ENCODE measurements at regions not wholly inside any gene's neighbourhood (a gene's known extent, or its start where the extent isn't known, plus 50 kb on each side); places are given as distances from the start of the nearest gene placed in this dataset.

DNA sequence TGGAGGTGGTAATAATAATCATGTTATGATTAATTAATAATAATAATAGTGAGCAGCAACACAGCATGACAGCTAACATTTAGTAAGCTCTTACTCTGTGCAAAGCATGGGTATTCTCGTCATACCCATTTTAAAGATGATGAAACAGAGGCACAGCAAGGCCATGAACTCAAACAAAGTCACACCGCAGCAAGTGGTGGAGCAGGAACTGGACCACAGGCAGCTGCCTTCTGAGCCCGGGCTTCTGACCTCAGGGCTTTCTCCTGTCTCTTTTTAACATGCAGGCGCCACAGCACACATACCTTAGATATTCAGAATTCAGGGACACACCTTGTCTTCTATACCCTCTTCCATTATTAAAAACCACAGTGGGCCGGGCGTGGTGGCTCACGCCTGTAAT is 50.7 kb upstream of the SPATA12 start:
- DNase-seq (ENCODE audit: low spot score): no peak

DNA sequence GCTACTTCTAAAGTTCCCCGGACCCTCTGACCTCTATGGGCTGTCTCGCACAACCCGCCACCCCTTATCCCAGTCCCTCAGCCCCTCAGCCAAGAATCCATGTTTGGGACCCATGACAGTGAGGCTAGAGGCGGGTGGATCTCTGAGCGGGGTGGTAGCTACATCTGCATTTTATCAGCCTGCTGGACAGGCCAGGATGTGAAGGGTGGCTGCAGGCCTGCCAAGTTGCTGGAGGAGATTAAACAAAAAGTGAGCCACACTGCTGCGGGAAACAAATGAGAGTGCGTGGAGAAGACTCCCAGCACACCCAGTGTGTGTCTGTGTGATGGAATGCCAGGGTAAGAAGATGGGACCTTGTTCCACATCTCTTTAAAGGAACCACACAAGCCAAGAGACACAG is 51.1 kb upstream of the SPATA12 start:
- DNase-seq (ENCODE audit: low spot score): no peak

DNA sequence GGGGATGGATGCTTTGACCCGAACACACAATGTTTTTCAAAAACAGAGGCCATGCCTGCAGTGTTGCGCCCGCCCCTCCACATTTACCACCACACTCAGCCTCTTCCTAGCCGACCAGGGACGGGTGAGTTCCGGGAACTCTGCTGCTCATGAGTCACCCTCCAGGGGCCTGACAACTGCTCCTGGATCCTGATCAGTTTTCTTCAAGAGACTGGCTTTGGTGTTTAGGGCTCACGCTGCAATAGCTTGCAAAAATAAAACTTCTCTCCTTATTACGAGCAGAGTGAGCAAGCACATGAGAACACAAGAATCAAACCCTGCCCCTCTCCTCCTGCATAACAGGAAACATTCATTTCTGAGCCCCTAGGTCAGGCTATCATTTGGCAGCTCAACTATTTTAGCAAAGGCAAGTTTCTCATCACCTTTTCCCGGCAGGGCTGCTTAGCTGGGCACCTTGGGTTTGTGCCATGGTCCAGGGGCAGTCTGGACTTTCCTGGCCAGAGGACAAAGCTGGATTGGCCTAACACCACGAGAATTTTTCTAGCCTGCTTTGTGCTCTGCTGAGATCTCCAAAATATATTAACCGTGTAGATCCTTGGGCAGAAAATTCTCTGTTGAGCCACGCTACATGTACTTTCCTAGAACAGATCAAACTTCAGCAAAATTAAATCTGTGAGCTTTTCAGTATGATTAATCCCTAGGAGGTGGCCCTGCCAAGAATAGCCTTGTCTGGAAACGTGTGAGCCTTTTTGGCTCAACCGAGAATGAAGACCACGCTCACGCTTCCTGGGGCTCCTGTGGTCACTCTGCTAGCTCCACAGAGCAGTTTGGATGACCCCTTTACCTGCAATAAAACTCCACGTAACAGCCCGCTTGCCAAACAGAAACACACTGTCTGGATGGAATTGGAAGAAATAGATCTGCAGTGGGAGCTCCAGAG is 52.7 kb upstream of the SPATA12 start:
- DNase-seq (ENCODE audit: low spot score): no peak

DNA sequence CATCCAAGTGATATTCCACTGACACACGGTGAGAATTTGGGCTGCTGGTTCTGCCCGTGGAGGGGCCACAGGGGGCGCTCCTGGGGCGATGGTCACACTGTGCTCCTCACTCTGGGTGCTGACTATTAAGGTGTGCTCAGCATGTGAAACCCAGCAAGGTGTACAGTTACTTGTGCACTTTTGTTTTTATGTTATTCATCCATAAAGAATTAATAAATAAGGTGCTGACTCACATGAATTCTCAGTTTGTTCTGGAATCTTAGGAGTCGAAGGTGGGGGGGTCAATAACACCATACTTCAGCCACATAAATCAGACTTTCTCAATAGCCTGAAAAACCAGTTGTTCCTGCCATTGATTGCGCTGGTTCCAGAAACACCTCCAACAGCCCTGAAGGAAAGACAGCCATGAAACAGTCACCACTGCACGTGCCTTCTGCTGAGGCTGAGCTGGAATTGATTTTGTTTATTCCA is 53.5 kb upstream of the SPATA12 start:
- no peak for DNase-seq (ENCODE audit: low spot score)

DNA sequence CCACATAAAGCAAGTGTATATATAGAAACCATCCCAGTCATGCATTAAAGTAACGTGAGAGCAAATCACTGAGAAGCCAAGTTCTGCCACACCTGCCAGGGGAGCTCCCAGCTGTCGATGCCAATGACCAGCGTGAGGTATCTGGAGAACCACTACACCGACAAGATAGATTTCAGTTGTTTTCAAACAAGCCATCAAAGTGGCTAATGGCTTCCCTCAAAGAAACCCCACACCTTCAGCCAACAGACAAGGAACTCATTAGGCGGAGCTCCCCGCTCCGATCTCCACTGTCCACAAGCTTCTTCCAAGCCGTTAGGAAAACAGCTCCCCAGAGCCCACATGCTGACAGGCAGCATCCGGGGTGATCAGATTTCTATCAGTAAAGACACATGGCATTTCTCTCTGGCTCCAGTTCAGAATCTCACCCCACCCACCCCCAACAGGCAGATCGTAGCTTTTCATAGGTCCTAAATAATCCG is 54.2 kb upstream of the SPATA12 start:
- no peak for DNase-seq (ENCODE audit: low spot score)

DNA sequence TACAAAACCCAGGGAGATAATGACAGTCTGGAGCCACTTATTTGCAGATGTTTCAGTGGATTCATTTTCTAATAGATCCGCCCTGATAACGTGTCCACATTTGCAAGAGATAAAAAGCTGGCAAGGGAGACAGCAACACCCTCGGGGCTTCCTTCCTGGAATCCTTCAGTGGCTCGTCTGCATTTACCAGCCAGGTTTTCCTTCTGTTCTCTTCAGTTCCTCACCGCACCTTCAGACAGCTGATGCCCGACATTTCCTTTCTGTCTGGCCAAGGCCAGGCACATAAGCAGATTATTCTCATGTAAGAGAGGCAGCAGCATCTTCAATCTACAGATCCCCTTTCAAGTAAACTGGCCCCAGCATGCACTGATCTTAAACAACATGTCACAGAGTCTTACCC is 56.2 kb upstream of the SPATA12 start:
- DNase-seq (ENCODE audit: low spot score): no peak

DNA sequence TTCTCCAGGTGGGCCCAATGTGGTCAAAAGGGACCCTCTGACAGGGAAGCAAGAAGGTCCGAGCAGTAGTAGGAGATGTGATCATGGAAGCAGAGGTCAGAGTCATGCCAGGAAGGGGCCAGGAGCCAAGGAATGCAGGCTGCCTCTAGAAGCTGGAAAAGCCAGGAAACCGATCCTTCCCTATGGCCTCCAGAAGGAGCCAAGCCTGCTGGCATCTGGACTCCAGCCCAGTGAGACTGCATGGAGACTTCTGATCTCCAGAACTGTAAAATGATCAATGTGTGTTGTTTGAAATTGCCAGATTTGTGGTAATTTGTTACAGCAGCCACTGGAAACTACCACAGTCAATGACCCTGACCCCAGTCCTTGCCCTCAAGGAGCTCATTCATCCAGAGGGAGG is 56.8 kb upstream of the SPATA12 start:
- DNase-seq (ENCODE audit: low spot score): no peak

DNA sequence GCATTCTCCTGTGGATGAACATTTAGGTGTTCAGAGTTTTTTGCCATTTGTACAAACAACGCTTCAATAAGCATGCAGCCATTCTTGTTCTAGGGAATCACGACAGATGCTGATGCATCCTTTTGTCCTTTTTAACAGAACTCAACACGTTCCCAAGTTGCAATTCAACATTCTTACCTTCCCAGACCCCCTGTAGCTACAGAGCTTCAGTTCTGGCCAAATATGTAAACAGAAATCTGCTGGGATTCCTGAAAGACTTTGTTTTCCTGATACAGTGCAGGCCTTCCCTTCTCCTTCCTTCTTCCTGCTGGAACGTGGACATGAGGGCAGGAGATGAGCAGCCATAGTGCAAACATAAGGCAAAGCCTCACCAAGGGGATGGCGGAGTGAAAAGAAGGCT is 59.1 kb upstream of the SPATA12 start:
- DNase-seq (ENCODE audit: low spot score): no peak

DNA sequence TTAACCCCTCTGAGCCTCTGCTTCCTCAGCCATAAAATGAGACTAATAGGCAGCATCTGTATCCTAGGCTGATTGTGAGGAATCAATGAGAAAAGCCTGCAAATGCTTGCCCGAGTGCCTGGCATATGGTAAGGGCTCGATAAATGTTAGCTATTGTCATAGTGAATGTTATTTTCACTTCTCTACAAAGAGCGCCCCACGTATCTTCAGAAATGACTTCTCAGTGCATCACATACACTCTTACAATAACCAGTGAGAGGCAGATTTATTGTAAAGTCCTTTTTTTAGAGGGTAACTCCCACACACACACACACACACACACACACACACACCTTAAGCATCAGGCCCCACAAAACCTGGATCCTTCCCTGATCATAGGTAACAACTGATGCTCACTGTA is 60.5 kb upstream of the SPATA12 start:
- no peak for DNase-seq (ENCODE audit: low spot score)

DNA sequence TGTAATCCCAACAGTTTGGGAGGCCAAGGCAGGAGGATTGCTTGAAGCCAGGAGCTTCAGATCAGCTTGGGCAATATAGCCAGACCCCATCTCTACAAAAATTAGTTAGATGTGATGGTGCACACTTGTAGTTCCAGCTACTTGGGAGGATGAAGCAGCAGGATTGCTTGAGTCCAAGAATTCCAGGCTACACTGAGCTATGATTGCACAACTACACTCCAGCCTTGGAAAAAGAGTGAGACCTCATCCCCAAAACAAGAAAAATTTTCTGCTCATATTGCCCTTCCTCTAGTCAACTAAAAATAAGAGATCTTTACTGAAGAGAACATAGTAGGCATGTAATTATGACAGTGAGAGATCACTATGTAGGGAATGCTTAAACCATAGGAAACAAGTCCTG is 60.9 kb upstream of the SPATA12 start:
- no peak for DNase-seq (ENCODE audit: low spot score)

DNA sequence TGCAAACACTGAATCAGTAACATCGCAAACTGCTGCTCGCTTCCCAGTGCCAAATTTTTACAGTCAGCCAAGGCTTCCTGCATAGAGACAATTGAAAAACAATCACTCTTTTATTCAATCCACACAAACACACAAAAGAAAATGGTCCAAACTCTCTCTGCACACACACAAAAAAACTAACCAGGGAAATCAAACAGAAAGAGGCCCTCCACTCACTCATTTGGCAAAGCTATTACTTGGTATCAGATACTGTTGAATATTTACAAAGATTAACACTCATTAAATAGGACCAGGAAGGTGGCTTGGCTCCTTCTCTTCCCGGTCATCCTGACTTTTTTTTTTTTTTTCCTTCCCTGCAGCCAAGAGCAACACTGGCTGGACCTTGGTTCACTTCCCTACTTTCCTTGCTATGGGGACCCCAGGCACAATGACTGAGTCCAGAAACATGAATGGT is 62.4 kb upstream of the SPATA12 start:
- DNase-seq (ENCODE audit: low spot score): peak; percentile 69

DNA sequence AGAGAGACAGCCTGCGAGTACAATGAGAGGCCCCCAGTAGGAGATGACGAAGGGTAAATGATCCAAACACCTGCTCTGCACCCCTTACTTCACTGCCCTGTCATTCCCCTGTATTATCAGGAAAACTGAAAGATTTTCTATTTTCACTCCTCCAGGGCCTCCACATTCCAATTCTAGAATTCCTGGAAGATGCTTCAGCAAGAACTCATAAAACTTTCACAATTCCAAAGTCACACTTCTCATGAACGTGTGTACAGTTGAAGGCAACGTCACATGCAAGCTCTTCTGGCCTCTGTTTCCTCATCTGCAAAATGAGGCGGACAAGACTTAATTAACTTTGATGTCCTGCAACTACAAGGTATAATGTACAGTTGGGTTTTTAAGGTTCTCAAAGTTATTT is 62.8 kb upstream of the SPATA12 start:
- DNase-seq (ENCODE audit: low spot score): no peak

DNA sequence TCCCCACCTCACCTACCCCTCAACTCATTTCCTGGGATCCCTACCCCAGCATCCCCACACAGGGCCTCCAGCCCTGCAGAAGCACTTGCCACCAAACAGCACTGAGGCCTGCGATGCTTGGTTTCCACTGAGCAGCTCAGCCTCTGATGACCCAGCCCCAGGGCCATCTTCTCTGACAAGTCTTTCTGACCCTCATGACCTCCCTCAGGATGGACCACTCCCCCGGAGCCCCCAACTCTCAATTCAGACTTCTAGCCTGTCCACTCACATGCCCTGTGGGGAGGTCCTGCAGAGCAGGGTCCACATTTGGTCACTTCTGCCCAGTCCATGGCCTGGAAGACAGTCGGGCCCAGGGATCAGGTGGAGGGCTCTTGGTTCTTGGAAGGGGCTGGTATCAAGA is 63.4 kb upstream of the SPATA12 start:
- no peak for DNase-seq (ENCODE audit: low spot score)

DNA sequence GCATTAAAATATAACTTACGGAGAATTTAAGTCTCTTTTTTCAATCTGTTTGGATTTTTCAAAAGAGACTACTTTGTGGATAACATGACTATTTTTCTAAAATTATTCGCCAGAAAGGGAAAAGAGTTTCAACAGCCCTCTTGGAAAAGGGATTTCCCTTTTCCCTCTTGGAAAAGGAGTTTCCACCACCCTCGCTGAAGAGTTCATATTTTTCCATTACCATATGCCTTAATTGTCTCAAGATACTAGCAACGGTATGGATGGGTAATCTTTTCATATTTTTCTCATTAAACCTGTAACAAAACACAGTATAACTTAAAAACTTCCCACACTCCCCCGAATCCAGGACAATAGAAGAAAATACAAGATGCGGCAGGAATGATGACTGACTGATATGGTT is 66.1 kb upstream of the SPATA12 start:
- no peak for DNase-seq (ENCODE audit: low spot score)

DNA sequence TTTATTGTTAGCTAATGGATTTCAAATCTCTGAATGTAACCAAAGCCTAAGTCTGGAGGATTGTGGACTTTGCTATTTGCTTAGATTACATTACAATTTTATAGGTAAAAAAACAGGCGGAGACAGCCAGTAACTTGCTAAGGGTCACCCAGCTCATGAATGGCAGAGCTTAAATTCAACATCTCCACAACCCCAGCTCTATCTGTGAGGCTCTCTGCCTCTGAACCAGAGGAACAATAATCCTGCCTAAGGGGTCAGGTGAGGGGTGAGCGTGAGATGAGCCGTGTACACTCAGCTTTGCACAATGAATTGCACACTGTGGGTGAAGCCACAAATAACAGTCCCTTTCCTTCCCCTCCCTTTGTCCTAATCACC is 69.8 kb upstream of the SPATA12 start:
- no peak for DNase-seq (ENCODE audit: low spot score)

DNA sequence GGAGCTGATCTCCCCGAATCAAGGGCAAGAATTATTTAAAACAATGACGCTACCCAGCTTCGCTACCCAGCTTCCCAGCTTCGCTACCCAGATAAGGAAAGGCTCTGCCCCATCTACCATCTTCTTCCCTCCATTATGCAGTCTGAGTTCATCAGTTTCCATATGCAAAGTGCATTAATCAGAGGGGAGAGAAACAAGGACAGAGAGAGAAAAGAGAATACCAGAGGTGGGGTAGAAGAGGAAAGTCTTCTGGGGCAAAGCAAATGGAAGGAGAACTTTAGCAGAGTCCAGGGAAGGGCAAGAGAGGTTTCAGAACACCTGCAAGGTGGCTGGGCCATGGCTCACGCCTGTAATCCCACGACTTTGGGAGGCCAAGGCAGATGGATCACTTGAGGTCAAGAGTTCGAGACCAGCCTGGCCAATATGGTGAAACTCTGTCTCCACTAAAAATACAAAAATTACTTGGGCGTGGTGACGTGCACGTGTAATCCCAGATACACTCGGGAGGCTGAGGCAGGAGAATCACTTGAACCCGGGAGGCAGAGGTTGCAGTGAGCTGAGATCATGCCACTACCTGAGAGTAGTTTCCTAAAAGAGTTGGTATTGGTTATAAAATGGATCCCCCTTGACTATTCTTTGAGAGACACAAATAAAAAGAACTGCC is 70.4 kb upstream of the SPATA12 start:
- DNase-seq (ENCODE audit: low spot score): no peak

DNA sequence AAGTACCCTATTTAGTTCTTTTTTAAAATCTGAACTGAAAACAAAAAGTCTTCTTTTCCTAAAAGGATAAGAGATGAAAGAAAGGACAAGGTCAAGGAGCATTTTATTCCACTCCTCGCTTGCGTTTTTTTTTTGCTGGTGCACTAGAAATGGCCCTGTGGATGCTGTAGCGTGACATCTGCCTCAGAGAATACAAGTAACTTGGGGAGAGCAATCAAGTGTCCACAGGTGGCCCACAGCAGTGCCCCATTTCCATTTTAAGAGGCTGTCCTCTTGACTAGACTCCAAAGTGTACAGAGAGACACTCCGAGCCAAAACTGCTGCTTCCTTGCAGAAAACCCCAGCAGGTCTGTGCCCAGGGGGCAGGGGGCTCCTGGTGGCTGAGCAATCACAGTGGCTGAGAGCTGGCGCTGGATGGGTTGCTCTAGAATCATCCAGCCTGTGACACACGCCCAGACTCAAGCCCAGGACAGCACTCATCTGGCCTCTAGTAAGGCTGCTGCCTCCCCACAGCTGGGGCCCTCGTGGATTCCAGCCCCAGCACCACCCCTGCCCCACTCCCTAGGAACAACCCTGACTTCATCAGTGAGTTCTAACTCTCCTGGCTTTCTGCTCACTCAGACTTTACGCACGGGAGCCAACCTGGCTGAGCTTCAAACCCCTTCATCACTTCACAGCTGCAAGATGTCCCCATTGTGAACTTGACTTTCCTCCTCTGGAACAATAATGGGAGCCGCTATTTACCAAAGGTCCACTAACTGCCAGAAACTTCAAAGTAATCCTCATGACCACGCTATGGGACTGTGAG is 71.1 kb upstream of the SPATA12 start:
- no peak for DNase-seq (ENCODE audit: low spot score)

DNA sequence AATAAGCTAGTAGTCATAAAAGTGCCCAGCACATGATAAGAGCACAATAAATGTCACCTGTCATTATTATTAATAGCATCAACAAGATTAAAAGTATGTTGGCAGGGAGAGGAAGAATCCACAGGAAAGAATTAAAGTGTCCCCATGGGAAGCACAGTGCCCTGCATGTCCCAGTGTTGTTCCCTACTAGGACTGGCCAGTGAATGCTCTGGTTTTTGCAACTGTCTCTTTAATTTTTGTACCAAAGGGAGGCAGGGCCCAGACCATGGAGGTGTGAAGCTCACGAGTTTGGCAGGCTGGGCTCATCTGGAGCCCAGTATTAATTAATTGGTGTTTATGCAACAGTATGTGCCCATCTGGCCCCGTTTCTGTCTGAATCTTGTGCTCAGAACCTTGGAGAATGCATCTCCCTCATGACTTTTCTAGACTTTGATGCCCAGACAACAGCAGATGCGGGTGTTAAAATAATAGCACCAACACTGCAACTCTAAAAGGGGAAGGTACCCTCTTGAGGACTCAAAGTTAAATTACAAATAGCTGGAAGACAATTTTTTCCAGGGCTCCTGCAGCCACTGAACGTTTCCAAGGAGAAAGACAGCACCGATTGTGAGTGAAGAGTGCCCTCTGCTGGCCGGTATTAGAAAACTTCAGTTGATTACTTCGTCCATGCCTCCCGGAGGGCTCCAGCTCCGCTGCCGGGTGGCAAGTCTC is 71.9 kb upstream of the SPATA12 start:
- peak; percentile 94 for DNase-seq (ENCODE audit: low spot score)

DNA sequence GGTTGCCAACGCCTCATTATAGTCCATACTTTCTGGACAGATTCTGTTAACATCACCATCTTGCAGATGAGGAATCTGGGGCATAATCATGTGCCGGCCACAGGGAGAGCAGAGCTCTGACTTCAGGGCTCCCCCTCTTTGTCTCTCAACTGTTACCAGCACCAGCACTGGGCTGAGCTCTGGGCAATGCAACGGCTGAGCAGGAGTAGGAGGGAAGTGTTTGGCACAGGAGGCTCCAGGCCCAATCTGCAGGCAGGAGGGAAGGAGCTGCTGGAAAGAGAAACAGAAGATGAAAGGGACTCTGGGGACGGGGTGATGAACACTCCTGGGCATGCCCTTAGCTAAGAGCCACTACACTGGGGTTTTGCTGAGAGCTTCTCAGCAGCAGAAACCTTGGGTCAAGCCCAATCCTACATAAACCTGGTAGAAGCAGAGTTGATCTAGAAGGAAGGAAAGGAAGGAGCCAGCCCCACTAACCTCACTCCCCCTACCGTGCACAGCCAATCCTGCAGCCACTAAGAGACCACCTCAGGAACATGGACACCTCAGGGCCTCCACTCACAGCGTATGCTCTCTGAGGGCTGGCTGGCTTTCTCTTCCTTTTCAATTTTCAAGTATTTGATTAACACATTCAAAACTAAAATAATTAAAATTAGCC is 73.1 kb upstream of the SPATA12 start:
- no peak for DNase-seq (ENCODE audit: low spot score)

DNA sequence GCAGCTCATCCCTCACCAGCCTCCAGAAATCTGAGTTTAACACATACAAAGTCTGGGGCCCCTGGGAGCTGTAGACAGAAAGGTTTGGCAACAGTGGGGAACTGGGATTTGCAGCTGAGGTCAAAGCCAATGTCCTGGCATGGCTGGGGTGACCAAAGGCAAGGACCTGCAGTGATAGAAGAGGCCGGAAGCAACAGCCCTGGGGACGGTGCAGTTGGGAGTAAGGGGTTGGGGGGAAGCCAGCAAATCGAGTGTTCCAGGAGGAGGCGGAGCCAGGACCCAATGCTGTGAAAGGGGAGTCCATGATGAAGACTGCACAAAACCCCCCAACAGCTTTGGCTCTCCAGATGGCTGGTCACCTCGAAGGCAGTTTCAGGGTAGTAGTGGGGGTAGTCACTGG is 74.1 kb upstream of the SPATA12 start:
- DNase-seq (ENCODE audit: low spot score): no peak

DNA sequence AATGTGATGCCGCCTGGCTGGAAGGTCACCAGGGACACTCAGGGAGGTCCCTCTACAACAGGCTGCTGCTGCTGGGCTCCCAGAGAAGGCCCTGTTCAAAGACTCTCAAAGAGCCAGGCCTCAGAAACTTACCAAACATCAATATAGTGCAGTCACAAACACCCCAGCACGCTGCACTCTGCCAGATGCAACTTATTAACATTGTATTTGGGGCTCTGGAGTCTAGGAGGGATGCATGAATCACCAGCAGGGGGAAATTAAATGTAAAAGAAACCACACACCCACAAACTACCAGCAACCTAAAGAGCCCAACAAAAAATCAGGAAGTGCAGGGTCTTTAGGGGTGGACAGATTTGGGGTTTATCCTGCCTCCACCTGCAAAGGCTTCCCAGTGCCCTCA is 74.6 kb upstream of the SPATA12 start:
- no peak for DNase-seq (ENCODE audit: low spot score)
